ENCODE measurements at regions not wholly inside any gene's neighbourhood (a gene's known extent, or its start where the extent isn't known, plus 50 kb on each side); places are given as distances from the start of the nearest gene placed in this dataset.

DNA sequence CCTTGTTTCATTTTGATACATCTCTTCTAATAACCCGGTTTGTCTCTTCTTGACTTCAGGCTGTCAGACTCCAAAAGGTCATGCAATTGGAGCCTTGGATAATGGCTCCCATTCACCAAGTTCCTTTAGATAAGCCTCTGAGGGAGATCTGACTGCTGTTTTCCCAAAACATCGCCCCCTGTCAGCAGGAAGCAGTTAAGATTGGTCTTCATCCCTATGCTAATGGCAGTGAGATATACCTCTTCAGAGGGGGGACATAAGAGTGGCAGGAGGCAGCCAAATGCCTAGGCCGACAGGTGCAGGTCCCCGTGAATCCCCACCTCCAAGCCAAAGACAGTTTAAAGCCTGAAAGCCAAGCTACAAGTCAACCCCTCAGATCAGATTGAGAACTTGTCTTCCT, 144.6 kb downstream of the WDR11 start:
- Mint-ChIP-seq H3K27ac (no peak overlapping the region), H3K9me3 (peaks cover 15% of the 10 kb centered on the region), H3K27me3 (peaks cover 4% of the 10 kb centered on the region), H3K36me3 (ENCODE audit: low read depth) (no peaks in the 10 kb centered on the region), H3K4me3 (no peak overlapping the region), H3K4me1 (ENCODE audit: low read depth) (no peaks in the 10 kb centered on the region)
- intact Hi-C loops (cut with micrococcal nuclease), result no loop called here

DNA sequence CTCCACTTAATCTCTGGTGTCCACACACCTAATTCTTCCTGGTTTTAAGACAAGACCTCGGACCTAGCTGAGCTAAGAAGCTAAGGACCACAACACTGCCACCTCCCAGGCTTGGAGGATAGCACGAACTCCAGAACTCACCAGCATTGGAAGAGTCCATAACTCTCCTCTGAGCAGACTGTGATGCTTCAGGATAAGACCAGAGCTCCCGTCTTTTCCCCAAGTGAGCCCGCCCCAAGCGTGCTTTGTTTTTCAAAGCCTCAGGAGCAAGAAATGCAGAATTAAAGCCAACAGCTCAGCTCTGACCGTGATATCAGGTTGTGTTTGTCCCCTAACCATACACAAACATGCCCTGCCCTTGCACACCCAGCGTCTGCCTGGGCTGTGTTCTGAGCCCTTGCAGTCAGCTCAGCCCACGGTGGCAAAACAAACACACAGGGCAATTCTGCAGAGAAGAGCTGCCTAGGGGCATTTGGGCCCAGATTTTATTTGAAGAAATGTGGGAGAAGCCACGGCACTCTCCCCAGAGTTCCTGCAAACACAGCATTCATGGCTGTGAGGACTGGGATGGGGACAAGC, 145.4 kb downstream of the WDR11 start:
- Mint-ChIP-seq H3K27ac (no peak overlapping the region), H3K27me3 (peaks cover 4% of the 10 kb centered on the region), H3K36me3 (ENCODE audit: low read depth) (no peaks in the 10 kb centered on the region), H3K4me1 (ENCODE audit: low read depth) (no peaks in the 10 kb centered on the region), H3K4me3 (no peak overlapping the region), H3K9me3 (peaks cover 12% of the 10 kb centered on the region)
- intact Hi-C loops (cut with micrococcal nuclease), result no loop called here

DNA sequence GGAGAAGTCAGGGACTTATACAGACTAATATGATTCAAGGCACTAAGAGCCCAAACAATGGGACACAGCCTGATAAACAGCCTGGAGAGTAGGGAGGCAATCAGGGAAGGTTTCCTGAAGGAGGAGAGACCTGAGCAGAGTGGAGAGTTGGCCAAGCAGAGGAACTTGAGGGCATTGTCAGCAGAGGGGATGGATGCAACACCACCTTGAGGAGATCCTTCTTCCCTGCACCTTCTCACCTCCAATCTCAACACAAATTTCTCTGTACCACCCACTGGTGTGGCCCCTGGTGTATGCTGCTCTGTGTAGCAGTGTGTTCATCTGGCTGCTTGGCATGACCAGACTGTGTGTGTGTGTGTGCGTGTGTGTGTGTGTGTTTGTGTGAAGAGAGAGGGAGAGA, 146.2 kb downstream of the WDR11 start:
- no peaks in the 10 kb centered on the region for H3K4me1 Mint-ChIP-seq (ENCODE audit: low read depth)
- no peak overlapping the region for H3K27ac Mint-ChIP-seq
- intact Hi-C loops (cut with micrococcal nuclease), result no loop called here
- H3K27me3 Mint-ChIP-seq, result peaks cover 4% of the 10 kb centered on the region
- H3K36me3 Mint-ChIP-seq (ENCODE audit: low read depth), result no peaks in the 10 kb centered on the region
- H3K4me3 Mint-ChIP-seq, result no peak overlapping the region
- H3K9me3 Mint-ChIP-seq, result peaks cover 8% of the 10 kb centered on the region

DNA sequence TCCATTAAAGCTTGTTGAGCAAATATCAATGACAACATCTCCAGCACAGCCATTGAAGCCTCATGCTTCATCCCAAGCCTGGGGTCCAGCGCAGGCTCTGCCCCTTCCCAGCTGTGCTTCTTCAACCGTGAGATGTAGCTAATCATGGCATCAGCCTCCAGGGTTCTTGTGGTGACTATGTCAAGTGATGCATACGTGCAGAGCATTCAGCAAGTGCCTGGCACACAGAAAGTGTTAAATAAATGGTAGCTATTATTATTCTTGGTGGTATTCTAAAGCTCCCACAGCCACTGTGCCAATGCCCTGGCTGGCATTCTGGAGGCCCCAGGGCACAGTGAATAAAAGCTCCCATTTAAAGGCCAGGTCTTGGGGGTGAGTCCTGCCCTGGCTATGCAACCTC, 146.6 kb downstream of the WDR11 start:
- Mint-ChIP-seq H3K36me3 (ENCODE audit: low read depth) (no peaks in the 10 kb centered on the region), H3K9me3 (peaks cover 8% of the 10 kb centered on the region), H3K27me3 (peaks cover 4% of the 10 kb centered on the region), H3K27ac (no peak overlapping the region), H3K4me3 (no peak overlapping the region), H3K4me1 (ENCODE audit: low read depth) (no peaks in the 10 kb centered on the region)
- intact Hi-C loops (cut with micrococcal nuclease), result no loop called here

DNA sequence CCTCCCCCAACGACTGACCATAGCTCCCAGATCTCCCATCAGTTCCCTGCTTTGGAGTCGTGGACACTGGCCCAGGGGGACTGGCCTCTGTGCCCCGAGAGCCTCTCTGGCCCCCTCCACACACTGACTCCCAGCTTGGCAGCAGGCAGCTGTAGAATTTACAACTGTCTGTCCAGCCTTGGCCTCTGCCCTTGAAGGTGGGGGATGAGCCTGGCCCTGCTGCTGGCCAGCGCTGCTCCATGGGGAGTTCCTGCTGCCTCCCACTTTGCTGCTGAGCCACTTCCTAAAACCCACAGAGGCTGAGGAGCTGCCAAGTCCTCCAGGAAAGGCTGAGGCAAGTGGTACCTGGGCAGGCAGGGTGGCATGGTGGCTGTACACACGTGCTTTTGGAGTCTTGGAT, 147.1 kb downstream of the WDR11 start:
- no peak overlapping the region for H3K4me3 Mint-ChIP-seq

DNA sequence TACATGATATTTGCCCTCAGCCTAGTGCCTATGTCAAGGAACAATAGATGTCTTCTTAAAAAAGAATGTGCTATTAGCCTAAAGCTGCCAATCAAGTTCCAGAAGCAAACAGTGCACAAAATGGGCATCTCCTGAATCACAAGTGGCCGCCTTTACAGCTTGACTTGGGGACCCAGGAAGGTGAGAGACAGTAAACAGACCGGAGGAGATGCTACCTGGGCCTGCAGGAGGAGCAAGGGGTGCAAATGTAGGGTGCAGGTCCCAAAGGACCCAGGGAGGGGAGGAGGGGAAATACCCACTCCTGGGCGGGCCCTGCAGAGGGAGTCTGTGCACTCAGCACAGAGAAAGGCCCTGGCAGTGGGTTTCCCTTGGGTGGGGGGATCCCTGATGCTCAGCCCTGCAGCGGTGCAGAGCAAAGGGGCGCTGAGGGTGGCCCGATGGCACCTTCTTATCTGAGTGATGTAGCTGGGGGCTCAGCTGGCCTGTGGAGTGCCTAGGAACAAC, 147.7 kb downstream of the WDR11 start:
- Mint-ChIP-seq H3K4me3 (no peak overlapping the region), H3K36me3 (ENCODE audit: low read depth) (no peaks in the 10 kb centered on the region)
- intact Hi-C loops (cut with micrococcal nuclease), result no loop called here

More for the DNA sequence above, 147.1 kb downstream of the WDR11 start:
- Mint-ChIP-seq H3K36me3 (ENCODE audit: low read depth) (no peaks in the 10 kb centered on the region), H3K27ac (no peak overlapping the region), H3K4me1 (ENCODE audit: low read depth) (no peaks in the 10 kb centered on the region), H3K9me3 (peaks cover 8% of the 10 kb centered on the region), H3K27me3 (peaks cover 4% of the 10 kb centered on the region)
- intact Hi-C loops (cut with micrococcal nuclease), result no loop called here

DNA sequence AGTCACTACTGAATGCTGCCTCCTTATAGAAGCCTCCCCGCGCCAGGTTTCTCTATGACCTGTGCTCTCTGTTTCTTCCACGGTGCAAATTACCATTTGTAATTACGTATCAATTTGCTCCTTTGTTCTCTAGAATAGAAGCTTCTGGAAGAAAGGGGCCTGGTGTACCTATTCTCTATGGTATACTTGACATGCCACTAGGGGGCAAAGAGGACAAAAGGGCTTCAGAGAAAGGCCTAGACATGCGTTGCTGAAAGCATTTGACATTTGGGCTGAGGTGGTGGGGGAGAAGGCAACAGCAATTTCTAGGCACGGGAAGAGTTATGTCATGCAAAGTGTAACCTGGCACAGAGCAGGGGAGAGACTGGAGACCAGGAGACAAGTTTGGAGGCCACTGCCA, 148.7 kb downstream of the WDR11 start:
- no peaks in the 10 kb centered on the region for H3K36me3 Mint-ChIP-seq (ENCODE audit: low read depth)
- H3K4me1 Mint-ChIP-seq (ENCODE audit: low read depth), result no peaks in the 10 kb centered on the region
- no peak overlapping the region for H3K27ac Mint-ChIP-seq
- H3K9me3 Mint-ChIP-seq, result peaks cover 21% of the 10 kb centered on the region
- peaks cover 4% of the 10 kb centered on the region for H3K27me3 Mint-ChIP-seq
- intact Hi-C loops (cut with micrococcal nuclease), result no loop called here
- H3K4me3 Mint-ChIP-seq, result no peak overlapping the region

More for the DNA sequence above, 147.7 kb downstream of the WDR11 start:
- peaks cover 4% of the 10 kb centered on the region for H3K27me3 Mint-ChIP-seq
- H3K27ac Mint-ChIP-seq, result no peak overlapping the region
- H3K4me1 Mint-ChIP-seq (ENCODE audit: low read depth), result no peaks in the 10 kb centered on the region
- H3K9me3 Mint-ChIP-seq, result peaks cover 11% of the 10 kb centered on the region

DNA sequence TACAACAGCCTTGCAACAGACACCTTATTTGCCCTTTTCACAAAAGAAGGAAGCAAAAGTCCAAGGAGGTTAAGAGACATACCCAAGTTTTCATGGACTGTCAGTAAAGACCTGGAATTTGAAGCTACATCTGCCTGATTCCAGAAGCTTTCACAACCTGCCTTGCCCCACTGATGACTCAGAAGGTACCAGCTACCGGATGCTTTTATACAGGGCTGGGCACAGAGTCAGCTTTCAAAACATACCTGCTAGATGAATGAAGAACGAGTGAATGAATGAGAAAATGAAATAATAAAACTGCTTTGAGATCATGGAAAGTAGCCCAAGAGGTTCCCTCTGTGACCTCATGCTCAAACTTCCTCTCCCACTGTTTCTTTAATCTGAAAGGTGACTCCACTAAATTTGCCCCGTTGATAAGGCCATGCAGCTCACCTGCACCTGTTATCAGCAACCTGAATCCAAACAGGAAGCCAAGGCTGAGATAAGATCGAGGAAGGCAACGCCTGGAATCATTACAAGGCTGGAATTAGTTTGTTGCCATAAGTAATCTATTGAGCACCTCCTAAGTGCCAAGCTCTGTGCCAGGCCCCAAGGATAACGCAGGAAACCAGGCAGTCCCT, 151.5 kb downstream of the WDR11 start:
- intact Hi-C loops (cut with micrococcal nuclease), result no loop called here
- H3K27ac Mint-ChIP-seq, result no peak overlapping the region
- H3K4me3 Mint-ChIP-seq, result no peak overlapping the region
- peaks cover 2% of the 10 kb centered on the region for H3K27me3 Mint-ChIP-seq
- peaks cover 46% of the 10 kb centered on the region for H3K9me3 Mint-ChIP-seq
- H3K4me1 Mint-ChIP-seq (ENCODE audit: low read depth), result no peaks in the 10 kb centered on the region
- H3K36me3 Mint-ChIP-seq (ENCODE audit: low read depth), result no peaks in the 10 kb centered on the region

DNA sequence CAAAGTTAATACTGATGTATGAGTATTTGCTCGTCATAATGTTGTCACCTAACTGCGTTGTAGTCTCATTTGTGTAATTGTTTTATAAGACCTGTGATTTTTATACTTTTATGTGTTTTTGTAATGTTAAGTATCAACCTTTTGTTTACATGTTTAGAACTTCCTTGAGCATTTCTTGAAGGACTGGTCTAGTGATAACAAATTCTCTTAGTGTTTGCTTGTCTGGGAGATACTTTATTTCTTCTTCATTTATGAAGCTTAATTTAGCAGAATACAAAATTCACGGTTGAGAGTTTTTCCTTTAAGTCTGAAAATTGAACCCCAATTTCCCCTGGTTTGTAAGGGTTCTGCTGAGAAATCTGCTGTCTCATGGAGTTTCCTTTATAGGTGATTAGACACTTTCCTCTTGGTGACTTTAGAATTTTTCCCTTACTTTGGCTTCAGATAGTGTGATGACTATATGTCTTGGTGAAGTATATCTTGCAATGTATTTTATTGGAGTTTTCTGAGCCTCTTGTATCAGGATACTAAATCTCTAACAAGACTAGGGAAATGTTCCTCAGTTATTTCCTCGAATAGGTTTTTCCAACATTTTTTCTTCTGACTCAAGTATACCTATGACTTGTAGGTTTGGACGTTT, 154.9 kb downstream of the WDR11 start:
- intact Hi-C loops (cut with micrococcal nuclease), result no loop called here
- H3K4me3 Mint-ChIP-seq, result no peak overlapping the region
- no peaks in the 10 kb centered on the region for H3K4me1 Mint-ChIP-seq (ENCODE audit: low read depth)
- no peaks in the 10 kb centered on the region for H3K36me3 Mint-ChIP-seq (ENCODE audit: low read depth)
- no peak overlapping the region for H3K27ac Mint-ChIP-seq
- H3K9me3 Mint-ChIP-seq, result peaks cover 38% of the 10 kb centered on the region
- no peaks in the 10 kb centered on the region for H3K27me3 Mint-ChIP-seq

DNA sequence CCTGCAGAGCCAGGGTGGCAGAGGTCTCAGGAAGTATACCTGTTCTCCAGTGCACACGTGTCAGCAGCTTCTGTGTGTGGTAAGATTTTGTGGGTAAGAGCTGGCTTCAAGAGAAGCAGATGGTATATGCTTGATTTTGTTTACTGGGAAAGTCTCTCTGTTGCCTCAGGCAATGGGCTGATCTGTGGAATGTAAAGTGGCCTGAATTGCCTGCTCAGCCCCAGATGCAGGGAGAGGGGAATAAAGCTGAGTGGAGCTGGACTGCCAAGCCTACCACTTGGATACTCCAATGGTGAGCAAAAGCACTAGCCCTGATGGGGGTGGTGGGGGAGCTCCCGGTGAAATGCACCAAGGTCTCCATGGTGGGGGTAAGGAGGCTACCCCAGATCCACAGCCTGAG, 156.1 kb downstream of the WDR11 start:
- Mint-ChIP-seq H3K4me3 (no peak overlapping the region), H3K27me3 (no peaks in the 10 kb centered on the region), H3K36me3 (ENCODE audit: low read depth) (no peaks in the 10 kb centered on the region), H3K4me1 (ENCODE audit: low read depth) (no peaks in the 10 kb centered on the region), H3K27ac (no peak overlapping the region), H3K9me3 (peaks cover 38% of the 10 kb centered on the region)
- intact Hi-C loops (cut with micrococcal nuclease), result no loop called here

DNA sequence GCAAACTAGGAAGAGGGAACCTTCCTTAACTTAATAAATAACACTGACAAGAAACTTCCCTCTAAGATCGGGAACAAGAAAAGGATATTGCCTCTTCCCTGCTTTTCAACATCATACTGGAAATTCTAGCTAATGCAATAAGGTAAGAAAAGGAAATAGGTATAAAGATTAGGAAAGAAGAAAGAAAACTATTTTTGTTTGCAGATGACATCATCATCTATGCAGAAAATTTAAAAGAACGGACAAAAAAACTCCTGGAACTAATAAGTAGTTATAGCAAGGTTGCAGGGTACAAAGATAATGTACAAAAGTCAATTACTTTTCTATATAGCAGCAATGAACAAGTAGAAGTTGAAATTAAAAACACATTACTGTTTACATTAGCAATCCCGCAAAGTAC, 164.8 kb downstream of the WDR11 start:
- H3K4me1 Mint-ChIP-seq (ENCODE audit: low read depth), result no peaks in the 10 kb centered on the region
- H3K4me3 Mint-ChIP-seq, result no peak overlapping the region
- no peaks in the 10 kb centered on the region for H3K36me3 Mint-ChIP-seq (ENCODE audit: low read depth)
- H3K9me3 Mint-ChIP-seq, result peaks cover 31% of the 10 kb centered on the region
- H3K27ac Mint-ChIP-seq, result no peak overlapping the region
- no peaks in the 10 kb centered on the region for H3K27me3 Mint-ChIP-seq
- intact Hi-C loops (cut with micrococcal nuclease), result no loop called here

DNA sequence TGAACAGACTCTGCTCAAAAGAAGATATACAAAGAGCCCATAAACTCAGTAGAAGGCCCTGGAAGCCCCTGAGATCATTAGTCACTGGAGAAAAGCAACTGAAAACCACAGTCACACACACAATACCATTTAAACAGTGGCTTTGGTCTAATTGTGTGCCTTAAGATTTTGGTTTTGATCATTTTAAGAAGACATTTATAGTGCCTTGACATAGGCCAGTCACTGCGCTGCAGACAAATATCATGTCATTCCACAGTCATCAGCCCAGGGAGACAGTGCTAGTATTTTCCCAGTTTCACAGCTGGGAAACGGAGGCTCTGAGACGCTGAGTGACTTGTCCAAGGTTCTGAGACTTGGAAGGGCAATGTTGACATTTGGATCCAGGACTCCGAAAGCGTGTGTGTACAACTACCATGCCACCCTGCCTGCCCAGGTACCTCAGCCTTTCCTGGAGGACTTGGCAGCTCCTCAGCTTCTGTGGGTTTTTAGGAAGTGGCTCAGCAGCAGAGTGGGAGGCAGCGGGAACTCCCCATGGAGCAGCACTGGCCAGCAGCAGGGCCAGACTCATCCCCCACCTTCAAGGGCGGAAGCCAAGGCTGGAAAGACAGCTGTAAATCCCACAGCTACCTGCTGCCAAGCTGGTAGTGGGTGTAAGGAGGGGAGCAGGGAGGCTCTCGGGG, 173.9 kb downstream of the WDR11 start:
- Mint-ChIP-seq H3K4me1 (ENCODE audit: low read depth) (no peaks in the 10 kb centered on the region), H3K27me3 (no peaks in the 10 kb centered on the region), H3K4me3 (no peak overlapping the region), H3K36me3 (ENCODE audit: low read depth) (no peaks in the 10 kb centered on the region), H3K27ac (no peak overlapping the region), H3K9me3 (no peaks in the 10 kb centered on the region)
- intact Hi-C loops (cut with micrococcal nuclease), result no loop called here

DNA sequence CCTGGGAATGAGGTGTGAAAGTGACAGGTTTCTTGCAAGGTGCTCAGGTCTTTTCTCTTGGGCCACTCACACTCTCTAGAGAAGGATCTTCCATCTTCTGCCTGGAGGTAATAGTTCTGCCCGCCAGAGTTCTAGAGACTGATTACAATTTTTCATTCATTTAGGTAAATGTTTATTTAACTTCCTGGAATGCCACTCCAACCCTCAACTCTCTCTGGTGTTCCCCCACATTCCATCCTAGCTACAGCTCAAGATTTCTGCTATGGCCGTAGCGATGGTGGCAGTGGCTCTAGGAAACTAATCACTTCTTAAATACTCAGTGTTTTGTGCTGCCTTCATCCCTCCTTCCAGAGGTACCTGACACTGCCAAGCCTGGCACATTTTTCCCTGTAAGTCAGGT, 174.6 kb downstream of the WDR11 start:
- no peak overlapping the region for H3K4me3 Mint-ChIP-seq
- H3K27ac Mint-ChIP-seq, result no peak overlapping the region
- H3K4me1 Mint-ChIP-seq (ENCODE audit: low read depth), result no peaks in the 10 kb centered on the region

DNA sequence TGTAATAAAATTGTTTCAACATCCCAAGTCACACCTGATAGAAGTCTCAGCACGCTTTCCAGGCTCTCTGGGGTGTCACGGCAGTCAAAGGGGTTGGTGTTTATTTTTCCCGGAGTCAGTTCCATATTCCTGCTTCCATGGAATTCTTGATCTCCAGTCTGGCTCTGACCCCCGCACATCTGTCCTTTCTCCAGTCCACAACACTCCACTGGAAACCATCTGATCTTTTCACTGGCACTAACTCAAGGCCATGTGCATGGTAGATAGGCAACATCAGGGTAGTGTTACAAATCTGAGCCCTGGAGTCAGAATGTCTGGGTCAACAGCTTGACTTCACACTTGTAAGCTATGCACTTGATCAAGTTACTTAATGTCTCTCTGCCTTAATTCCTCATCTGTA, 176.2 kb downstream of the WDR11 start:
- no peaks in the 10 kb centered on the region for H3K9me3 Mint-ChIP-seq
- intact Hi-C loops (cut with micrococcal nuclease), result no loop called here

More for the DNA sequence above, 174.6 kb downstream of the WDR11 start:
- intact Hi-C loops (cut with micrococcal nuclease), result no loop called here
- H3K27me3 Mint-ChIP-seq, result no peaks in the 10 kb centered on the region
- no peaks in the 10 kb centered on the region for H3K36me3 Mint-ChIP-seq (ENCODE audit: low read depth)
- no peaks in the 10 kb centered on the region for H3K9me3 Mint-ChIP-seq

More for the DNA sequence above, 176.2 kb downstream of the WDR11 start:
- no peaks in the 10 kb centered on the region for H3K36me3 Mint-ChIP-seq (ENCODE audit: low read depth)
- no peak overlapping the region for H3K4me3 Mint-ChIP-seq
- H3K27me3 Mint-ChIP-seq, result no peaks in the 10 kb centered on the region
- no peak overlapping the region for H3K27ac Mint-ChIP-seq
- H3K4me1 Mint-ChIP-seq (ENCODE audit: low read depth), result no peaks in the 10 kb centered on the region

All from dendritic cell treated with granulocyte-macrophage colony-stimulating factor and Interleukin-4, amounts not matched to agents 40 ng/mL and 50 ng/mL, for 4 days (primary cell).